Retinal pigment epithelial cell (primary cell): ENCODE measurements at regions not wholly inside any gene's neighbourhood (a gene's known extent, or its start where the extent isn't known, plus 50 kb on each side); places are given as distances from the start of the nearest gene placed in this dataset.

Experiments
- DNase-seq: peaks from one replicate; pipeline ENCODE4 v3.0.0-alpha.2; 2010; ENCODE audit warnings: low read depth
- H3K4me3 ChIP-seq: 2 replicates; pipeline ENCODE4 v1.5.1; 2011; ENCODE audit warnings: mild to moderate bottlenecking, low read length, control low read depth, moderate library complexity
- TF ChIP-seq, protein P1 (sequence below): conservative IDR thresholded peaks from 2 replicates; pipeline ENCODE4 v1.5.1; 2011; ENCODE audit warnings: low read depth, low read length, control low read depth, inconsistent platforms

DNA sequence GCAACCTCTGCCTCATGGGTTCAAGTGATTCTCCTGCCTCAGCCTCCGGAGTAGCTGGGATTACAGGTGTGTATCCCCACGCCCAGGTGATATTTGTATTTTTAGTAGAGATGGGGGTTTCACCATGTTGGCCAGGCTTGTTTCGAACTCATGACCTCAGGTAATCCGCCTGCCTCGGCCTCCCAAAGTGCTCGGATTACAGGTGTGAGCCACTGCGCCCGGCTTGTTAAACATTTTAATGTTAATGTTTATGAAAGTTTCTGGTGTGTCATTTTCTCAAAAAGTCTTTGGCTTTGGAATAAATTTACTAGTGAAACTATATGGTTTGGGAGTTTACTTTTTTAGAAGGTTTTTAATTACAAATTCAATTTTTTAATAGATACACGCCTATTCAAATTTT is 698.8 kb downstream of the MECOM start:
- no peak for DNase-seq
- H3K4me3 ChIP-seq: no peak overlapping the region
- TF ChIP-seq, protein P1, sequence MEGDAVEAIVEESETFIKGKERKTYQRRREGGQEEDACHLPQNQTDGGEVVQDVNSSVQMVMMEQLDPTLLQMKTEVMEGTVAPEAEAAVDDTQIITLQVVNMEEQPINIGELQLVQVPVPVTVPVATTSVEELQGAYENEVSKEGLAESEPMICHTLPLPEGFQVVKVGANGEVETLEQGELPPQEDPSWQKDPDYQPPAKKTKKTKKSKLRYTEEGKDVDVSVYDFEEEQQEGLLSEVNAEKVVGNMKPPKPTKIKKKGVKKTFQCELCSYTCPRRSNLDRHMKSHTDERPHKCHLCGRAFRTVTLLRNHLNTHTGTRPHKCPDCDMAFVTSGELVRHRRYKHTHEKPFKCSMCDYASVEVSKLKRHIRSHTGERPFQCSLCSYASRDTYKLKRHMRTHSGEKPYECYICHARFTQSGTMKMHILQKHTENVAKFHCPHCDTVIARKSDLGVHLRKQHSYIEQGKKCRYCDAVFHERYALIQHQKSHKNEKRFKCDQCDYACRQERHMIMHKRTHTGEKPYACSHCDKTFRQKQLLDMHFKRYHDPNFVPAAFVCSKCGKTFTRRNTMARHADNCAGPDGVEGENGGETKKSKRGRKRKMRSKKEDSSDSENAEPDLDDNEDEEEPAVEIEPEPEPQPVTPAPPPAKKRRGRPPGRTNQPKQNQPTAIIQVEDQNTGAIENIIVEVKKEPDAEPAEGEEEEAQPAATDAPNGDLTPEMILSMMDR: no peak

DNA sequence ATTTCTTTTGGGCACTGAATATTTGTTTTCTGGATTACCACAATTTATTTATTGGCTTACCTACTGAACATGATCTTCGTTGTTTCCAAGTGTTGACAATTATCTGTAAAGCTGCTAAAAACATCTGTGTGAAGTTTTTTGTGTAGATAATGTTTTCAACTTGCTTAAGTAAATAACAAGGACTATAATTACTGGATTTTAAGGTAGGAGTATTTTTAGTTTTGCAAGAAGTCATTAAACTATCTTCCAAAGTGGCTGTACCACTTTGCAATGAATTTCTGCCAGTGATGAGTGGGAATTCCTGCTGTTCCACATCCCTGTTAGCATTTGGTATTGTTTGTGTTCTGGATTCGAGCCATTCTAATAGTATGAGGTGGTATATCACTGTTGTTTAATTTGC is 702.2 kb downstream of the MECOM start:
- DNase-seq: no peak
- no peak overlapping the region for H3K4me3 ChIP-seq
- TF ChIP-seq, protein P1: no peak

DNA sequence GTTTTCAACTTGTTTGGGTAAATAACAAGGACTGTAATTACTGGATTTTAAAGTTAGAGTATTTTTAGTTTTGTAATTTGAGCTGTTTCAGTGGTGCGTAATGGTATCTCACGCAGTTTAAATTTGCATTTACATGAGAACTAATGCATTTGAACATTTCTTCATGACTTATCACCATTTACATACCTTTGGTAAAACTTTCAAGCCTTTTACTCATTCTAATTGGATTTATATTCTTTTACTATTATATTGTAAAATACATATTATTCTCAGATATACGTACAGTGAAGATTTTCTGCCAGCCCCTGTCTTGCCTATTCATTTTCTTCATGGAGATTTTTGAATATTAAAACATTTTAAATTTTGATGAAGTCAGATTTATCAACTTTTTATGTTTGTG is 703.8 kb downstream of the MECOM start:
- no peak for DNase-seq
- H3K4me3 ChIP-seq: no peak overlapping the region
- TF ChIP-seq, protein P1: no peak

DNA sequence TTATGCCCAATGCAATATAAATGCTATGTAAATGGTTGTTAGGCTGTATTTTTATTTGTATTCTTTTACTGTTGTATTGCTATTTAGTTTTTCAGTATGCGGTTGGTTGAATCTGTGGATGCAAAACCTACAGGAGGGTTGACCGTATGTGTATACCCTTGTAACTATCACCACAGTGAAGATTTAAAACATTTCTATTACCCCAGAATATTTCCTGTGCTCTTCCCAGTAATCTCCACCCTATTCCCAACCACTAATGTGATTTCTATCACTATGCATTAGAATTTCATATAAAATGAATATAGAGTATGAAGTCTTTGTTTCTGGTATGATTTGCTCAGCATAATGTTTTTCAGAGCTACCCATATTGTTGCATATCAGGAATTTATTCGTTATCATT is 705.0 kb downstream of the MECOM start:
- H3K4me3 ChIP-seq: no peak overlapping the region
- no peak for DNase-seq
- TF ChIP-seq, protein P1: no peak

DNA sequence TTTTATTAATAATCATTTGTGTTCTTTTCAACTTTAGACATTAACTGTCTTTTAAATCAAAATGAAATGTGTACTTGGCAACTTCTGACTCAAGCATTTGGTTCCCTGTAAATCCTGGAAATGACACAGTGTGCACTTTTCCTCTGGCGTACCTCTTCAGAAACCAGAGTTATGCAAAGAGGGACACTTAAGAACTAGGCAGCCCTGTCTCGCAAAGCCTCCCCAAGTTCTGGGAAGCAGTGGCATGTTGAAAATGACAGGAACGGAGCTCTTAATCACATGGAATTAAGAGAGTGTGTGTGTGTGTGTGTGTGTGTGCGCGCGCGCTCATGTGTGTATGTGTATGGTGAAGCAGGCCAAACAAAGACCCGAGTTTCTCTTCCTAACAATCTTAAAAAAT is 707.4 kb downstream of the MECOM start:
- TF ChIP-seq, protein P1: no peak

DNA sequence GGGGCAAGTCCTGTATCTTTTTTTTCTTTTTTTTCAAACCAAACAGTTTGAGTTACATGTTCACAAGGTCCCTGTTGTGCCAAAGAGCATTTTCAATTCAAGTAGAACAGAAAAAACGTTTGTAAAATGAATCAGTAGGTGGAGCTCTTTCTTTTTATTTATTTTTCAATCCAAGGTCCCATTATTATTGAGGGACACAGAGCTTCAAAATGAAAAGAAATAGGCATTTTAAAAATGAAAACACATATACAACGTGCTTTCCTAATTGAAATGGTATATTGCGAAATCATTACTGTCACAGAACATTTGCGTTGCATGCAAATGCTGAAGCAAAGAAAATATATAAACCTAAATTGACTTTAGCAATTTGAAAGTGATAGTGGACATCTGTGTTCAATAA is 711.0 kb downstream of the MECOM start:
- H3K4me3 ChIP-seq: no peak overlapping the region
- TF ChIP-seq, protein P1: peak; percentile 24
- no peak for DNase-seq

More for the DNA sequence above, 707.4 kb downstream of the MECOM start:
- H3K4me3 ChIP-seq: no peak overlapping the region
- no peak for DNase-seq

DNA sequence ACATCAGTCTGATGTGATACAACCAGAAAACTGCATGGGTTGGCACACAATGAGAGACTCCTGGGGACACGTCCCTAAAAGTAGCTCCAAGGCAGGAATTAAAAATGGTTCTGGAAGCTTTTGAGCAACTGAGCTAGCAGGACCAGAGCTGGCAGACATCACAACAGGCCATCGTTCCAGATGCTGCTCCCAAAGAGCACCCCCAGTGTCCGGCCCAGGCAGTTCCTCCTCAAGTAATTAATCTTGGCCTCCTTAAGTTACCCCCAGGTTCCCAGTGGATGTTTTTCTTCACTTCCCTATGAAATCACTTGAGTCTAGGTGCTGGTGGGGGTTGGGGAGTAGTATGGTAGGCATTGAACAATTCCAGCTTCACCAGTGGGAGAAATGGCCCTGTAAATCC is 711.6 kb downstream of the MECOM start:
- no peak for DNase-seq
- TF ChIP-seq, protein P1: no peak

More for the DNA sequence above, 711.6 kb downstream of the MECOM start:
- no peak overlapping the region for H3K4me3 ChIP-seq
